SIG-M5 (cell line): ENCODE measurements at regions not wholly inside any gene's neighbourhood (a gene's known extent, or its start where the extent isn't known, plus 50 kb on each side); places are given as distances from the start of the nearest gene placed in this dataset.

Source experiments
- DNase-seq: peaks from one replicate; lab custom pipeline; 2025; lab: John Stamatoyannopoulos, UW

DNA sequence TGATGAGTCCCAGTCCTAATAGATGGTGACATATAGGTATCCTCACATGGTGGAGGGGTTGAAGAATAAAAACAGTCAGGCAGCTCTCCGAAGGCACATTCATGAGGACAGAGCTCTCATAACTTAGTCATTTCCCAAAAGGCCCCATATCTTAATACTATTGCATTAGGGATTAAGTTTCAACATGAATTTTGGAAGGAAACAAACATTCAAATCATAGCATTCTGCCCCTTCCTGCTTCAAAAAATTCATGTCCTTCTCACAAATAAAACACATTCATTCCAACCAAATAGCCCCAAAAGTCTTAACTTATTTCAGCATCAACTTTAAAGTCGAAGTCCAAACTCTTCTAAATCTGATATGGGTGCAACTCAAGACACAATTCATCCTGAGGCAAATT is 277.2 kb upstream of the NR4A3 start:
- DNase-seq: no peak

DNA sequence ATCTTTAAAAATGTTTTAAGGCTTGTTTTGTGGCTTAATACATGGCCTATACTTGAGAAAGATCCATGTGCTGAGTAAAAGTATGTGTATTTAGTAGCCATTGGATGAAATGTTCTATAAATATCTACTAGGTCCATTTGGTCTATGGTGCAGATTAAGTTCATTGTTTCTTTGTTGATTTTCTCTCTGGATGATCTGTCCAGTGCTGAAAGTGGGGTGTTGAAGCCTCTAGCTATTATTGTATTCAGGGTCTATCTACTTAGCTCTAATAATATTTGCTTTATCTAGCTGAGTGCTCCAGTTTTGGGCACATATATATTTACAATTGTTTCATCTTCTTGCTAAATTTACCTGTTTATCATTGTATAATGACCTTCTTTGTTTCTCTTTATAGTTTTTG is 272.2 kb upstream of the NR4A3 start:
- DNase-seq: no peak

DNA sequence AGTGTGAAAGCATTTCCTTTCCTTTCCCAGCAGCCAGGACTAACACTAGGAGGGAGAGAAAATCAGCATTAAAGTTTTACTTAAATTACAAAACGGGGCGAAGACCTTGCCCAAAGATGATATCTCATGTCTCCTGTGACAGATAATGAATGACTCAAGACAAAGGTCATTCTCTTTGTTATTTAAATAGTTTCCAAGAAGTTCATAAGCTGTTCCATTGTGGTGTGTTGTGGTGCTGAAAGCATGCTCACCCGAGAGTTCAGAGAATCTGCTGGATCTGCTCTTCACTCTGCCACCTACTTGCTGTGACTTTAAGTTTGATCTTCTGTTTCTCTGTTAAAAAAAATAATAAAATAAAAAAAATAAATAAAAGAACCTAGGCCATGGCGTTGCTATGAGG is 265.9 kb upstream of the NR4A3 start:
- DNase-seq: no peak

DNA sequence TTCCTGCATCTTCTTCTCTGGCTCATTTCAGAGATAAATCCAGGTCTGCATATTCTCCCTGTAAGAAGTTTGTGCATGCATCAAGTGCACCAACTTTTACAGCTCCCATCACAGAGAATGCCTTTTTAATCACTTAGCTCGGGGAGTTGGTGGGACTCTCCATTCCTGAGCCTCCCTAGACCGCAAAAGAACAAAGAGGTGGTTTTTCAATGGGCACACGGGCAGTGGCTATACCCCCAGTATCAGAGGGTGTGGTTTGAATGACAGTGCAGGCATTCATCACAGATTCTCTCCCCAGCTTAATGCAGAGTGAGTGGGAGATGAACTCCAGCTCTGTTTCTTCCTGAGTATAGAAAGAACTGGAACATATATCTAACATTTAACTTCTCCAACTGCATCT is 264.7 kb upstream of the NR4A3 start:
- DNase-seq: no peak

DNA sequence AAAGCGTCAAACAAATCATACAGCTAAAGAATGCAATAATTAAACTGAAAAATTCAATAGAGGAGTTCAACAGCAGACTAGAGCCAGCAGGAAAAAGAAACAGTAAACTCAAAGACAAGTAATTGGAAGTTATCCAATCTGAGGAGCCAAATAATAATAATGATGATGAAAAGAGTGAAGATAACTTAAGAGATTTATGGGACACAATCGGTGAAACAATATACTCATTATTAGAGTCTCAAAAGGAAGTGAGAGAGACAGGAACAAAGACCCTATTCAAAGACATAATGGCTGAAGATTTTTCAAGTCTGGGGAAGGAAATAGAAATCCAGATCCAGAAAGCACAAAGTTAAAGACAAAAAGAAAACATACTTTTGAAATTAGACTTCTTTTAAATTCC is 263.9 kb upstream of the NR4A3 start:
- DNase-seq: no peak

DNA sequence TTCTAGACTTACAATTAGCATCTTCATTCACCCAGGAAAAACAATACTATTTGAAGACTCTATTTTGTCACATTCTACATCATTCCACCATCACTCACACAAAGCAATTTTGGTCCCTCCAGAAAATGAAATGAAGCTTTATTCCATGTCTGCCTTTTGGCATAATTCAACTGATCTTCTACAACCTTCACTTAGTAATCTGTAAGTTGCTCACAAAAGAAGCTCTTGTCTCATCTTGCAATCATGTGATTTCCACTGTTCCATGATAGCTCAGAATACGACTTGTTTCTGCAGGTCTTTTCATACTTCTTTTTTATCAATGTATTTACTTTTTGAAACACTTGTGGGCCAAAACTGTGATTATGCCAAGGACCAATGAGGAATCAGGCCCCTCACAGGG is 261.9 kb upstream of the NR4A3 start:
- no peak for DNase-seq

DNA sequence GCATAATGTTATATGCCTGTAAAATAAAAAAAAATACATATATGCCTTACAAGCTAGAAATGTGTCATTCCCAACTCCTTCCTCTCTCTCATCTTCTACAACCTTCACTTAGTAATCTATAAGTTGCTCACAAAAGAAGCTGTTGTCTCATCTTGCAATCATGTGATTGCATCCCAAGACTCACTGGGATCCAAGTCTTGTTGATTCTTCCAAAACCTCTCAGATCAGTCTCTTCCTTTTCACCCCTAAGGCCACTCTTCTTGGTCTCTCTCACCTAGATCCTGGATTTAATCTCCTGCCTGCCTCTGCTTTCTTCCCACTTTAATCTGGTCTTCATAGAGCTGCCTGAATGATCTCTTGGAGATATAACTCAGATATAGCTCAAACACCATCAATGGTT is 261.1 kb upstream of the NR4A3 start:
- no peak for DNase-seq

DNA sequence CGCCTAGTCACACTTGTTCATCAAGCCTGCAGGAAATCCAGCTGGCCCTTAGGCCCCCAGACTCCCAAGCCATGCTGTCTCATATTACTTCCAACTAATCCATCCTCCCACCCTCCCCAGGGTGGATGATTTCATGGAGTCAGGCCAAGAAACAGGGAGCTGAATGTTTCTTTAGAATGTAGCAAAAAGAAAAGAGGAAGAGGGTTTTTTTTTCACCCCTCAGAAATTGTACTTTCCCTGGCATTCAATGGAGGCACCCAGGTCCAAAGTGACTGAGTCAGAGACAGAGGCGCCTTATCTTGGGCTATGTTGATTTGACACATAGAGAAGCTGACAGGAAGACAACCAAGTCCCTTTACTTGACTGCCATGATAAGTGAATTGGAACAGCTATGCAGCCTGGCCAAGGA is 260.2 kb upstream of the NR4A3 start:
- DNase-seq: no peak

DNA sequence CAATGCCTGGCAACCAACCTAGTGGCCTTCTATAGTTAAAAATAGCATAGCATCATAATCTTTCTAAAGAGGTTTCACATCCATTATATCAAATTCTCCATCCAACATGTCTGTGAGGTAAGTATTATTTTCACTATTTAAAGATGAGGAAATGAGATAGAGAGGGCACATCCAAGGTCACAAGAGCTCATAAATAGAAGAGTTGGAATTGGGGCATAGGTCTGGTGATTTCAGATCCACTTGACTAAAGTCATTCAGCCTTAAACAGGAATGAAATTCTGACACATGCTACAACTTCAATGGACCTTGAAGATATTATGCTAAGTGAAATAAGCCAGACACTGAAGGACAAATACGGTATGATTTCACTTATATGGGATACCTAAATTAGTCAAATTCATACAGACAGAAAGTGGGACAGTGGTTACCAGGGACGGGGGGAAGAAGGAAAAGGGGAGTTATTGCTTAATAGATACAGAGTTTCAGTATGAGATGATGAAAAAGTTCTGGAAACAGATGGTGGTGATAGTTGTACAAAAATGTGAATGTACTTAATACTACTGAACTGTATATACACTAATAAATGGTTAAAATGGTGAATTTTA is 259.6 kb upstream of the NR4A3 start:
- DNase-seq: no peak

DNA sequence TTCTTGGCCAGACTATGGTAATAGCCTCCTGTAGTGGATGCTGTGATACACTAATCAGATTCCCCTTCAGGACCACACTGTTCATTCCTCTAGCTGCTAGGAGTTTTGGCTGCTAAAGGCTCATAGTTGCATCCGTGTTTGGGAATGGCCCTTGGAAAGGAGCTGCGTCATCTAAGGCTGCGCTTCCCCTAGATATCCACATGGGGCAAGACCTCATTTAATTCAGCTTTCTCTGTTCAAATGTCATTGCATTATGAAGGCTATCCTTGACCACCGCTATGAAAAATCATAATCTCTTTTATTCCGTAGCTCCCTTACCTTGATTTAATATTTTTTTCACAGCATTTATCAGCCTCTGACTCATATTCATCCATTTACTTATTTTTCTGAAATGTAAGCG is 258.3 kb upstream of the NR4A3 start:
- DNase-seq: no peak

DNA sequence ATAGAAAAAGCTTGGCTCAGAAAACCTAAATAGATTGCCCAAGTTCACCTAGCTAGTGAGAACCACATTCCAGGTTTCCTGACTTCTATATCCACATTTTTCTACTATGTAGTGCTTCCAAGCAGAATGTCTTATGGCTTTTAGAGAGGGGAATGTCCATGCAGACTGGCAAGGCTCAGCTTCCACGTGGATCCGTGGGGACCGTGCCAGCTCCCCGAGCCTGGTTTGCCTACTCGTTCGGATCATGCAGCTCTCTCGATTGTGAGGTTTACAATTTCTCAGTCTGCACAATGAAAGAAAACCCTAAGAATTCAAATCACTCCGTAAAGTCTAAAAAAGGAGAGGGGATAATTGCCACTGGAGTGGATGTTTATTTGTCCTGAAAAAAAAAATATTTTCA is 256.5 kb upstream of the NR4A3 start:
- DNase-seq: no peak

DNA sequence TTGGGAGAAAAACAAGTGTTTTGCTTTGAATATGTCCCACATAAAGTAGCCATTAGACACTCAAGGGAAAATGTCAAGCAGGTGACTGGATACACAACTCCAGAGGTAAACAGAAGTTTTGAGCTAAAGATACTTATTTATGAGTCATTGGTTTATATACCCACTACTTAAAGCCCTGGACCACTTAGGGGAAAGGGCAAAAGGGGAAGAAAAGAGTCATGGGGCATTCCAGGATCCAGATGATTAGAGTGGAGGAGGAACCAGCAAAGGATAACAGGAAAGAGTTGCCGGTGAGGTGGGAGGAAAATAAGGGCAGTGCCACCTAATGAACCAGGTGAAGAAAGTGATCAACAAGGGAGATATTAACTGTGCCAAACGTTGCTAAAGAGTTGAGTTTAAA is 254.2 kb upstream of the NR4A3 start:
- no peak for DNase-seq

DNA sequence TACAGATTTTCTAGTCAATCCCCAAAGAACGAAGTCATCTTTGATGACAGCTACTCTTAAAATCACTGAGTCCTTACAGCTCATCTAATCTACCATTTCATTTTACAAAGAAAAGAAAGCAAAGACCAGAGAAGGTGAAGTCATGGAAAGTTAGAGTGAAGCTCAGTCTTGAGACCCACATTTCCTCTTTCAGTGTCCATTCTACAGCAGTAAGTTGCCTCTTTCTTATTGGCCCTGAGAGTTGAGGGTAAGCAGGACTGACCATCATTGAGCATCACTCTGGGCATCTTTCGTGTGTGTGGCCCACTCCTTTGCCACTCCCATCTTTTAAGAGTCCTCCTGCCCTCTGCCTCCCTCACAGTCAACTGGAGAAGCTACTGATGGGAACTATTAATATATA is 251.8 kb upstream of the NR4A3 start:
- DNase-seq: no peak

DNA sequence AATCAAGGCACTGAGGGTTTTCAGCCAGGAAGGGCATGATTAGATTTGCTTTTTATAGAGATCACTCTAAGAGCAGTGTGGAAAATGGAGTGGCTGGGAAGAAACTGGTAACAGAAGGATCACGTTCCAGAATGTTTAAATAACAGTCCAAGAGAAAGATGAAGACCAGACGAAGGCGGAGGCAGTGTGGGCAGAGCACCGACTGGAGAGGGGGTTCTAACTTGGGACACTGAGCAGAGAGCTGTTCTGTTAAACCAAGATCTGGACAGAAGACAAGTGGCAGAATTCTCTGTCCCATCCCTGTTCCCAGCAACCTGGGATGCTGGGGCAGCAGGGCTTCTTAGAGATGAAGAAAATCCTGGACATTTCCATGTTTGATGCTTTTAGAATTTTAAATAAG is 249.1 kb upstream of the NR4A3 start:
- no peak for DNase-seq

DNA sequence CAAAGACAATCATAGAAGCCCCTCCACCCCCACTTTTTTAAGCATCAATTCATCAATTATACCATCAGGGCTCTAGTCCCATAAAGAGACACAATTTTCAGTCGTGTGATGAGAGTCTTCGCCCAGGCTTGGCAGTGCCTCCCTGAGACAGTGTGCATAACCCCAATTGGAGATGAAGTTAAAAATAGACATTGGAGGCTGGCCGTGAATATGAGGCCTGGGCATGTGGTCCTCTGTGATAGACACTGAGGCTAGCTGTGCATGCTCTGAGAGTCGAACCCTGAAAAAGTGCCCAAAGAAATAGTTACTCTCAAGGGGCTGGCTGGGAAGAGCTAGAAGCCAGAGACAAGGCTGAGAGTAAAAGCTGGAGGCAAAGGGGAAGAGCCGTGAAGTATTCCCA is 248.6 kb upstream of the NR4A3 start:
- DNase-seq: no peak

DNA sequence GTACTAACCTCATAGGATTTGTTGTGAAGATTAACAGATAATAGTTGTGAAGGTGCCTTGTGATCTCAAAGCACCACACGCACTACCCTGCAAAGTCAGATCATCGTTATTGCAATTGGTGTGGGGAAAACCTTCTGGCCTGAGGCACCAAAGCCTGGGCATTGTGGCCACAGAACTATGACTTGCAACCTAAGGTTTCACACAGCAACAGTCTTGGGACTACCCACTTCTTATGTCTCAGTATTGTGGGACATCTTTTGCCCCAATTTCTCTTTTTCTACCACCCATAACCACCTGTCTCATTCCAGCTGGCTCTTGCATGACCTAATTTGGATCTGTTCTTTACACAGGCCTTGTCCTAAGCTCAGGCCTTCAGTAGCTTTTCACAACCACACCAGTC is 247.8 kb upstream of the NR4A3 start:
- no peak for DNase-seq

DNA sequence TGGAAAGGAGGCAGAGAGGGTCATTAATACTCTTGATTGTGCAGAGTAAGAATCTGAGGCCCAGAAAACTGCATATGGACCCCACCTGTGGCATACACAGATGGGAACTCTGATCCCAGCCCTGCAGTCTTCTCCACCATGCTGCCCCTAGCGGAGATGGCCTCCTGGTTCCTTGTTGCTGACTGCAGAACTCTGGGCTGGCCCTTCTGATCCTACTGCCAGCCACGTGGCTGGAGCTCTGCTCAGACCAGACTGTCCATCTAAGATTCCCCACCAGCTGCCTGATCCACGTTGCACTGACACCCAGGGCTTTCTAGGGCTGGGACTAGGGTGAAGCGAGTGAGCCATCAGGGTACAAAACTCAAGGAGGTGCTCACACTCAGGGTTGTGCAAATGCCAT is 245.7 kb upstream of the NR4A3 start:
- no peak for DNase-seq

DNA sequence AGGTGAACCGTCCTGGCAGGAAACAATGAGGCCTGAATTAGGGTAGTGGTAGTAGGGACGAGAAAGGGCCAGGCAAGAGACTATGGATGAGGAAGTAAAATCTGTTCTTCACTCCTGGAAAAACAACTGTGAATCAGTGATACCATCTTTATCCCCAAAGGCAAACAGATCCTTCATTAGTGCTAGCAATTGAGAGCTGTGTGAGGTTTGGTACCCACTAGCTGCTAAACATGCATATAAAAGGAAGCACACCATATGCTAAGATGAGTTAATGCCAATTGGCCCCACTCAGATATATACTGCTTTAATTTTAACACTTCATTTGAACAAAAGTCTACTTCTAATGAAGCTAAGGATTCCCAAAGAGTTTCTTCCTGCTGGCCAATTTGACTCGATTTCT is 244.8 kb upstream of the NR4A3 start:
- DNase-seq: no peak

DNA sequence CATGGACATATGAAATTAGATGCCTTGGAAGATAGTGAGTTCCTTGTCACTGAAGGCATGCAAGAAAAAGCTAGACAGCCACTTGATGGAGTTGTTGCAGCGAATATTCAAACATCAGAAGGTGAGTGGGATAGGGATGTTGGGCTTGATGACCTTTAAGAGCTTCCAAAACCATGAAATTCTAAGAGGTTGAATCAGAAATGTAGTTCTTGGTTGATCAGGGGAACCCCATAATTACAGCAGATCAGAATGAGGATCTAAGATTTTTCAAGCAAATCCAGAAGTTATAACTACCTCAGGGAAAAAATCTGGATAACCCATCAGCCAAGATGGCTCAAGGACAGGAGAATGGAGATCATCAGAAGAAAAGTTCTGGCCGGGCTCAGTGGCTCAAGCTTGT is 244.3 kb upstream of the NR4A3 start:
- DNase-seq: no peak

DNA sequence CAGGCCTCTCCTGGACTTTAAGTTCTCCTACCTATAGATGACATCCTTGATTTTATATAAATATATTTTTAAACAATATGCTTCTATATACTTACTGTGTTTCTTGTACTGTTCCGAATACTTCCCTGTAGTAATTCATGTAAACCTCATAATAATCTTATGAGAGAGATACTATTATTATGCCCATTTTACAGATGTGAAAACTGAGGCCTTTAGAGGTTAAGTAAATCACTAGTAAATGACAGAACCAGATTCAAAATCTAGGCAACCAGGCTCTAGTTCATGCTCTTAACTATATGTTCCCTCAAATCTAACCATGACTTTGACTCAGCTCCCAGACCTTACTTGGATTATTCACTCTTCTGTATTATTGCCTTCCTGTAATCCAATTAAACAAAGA is 243.0 kb upstream of the NR4A3 start:
- no peak for DNase-seq

DNA sequence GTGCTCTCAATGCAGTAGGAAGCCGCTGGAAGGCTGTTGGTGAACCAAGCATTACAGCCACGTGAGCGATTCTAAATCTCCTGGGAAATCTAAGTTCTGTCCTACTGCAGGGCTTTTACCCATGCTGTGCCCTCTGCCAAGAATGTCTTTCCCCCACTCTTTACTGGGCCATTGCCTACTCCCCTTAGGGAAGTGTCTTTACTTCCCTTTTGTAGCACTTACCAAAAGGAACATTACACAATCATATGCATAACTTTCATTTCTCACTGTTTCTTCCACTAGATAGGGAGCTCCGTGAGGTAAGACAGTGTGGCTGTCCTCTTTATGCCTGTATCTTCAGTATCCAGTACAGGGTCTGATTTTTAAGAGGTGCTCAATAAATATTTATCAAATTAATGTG is 241.7 kb upstream of the NR4A3 start:
- peak; percentile 78 for DNase-seq

DNA sequence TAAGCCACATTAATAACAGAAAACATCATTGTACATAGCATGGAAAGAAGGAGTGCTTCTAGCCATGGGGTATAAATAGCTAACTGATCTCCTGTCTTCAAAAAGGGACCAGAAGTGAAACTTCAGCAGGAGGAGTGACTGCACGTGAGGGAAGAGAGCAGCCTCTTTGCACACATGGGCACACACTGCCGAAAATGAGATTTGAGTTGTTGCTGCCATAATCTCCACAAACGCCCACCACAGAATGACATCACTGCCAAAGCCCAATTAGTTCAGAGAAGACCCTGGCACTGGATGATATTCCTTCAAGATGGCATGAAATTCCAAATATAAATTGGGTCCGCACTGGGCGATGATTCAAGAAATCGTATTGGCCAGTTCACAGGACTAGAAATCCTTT is 238.9 kb upstream of the NR4A3 start:
- DNase-seq: no peak

DNA sequence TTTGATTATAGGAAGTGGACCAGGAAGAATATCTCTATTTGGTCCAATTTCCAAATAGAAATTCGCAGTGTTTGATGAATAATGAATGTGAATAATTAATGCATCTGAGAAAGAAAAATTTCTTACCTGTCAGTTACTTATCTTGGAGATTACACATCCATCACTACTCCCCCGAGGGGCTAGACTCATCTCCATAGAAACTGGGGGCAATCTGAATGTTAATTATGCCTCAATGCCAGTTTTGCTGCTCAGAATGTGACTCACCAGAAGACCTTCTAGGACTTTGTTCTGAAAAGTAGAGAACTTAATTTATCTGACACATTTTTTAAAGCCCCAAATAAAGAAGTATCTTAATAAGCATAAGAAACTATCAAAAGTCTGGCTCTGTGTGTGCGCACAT is 233.4 kb upstream of the NR4A3 start:
- DNase-seq: no peak

DNA sequence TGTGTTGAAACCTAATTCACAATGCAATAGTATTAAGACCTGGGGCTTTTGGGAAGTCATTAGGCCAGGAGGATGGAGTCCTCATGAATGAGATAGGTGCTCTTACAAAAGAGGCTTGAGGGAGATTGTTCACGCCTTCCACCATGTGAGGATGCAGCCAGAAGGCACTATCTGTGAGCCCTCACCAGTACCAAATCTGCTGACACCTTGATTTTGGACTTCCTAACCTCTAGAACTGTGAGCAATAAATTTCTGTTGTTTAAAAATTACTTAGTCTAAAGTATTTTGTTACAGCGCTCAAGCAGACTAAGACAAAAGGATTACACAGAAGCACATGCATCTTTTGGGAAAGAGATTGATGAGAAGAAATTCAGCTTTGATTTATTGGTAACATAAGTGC is 232.9 kb upstream of the NR4A3 start:
- DNase-seq: no peak

DNA sequence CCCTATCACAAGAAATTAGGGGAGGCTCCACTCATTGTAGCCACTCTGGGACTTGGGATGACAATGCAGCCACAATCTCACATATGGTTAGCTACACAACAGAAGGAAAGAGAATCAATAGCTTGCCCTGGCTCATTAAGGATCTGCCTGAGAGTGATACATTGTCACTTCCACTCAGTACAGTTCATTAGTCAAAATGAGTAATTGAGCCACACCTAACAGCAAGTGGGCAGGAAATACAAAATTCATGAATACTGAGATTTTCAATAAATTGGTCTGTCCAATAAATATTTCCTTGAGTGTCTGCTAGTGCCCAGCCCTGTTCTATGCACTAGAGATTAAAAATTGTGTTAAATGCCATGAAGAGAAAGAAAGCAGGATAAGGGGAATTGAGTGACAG is 231.3 kb upstream of the NR4A3 start:
- DNase-seq: no peak
